Colon (tissue), 2 donors: ENCODE measurements at regions not wholly inside any gene's neighbourhood (a gene's known extent, or its start where the extent isn't known, plus 50 kb on each side); places are given as distances from the start of the nearest gene placed in this dataset.

ENCODE experiments used
- FAIRE-seq: peaks from 2 replicates; lab custom pipeline; 2012; peaks lifted over from hg19 to GRCh38; lab: Jason Lieb, UNC
- donor health status: control.
- donor health status: control.

GRCh38 chr18:37672001-37672400, 106.4 kb upstream of the CELF4 start:
- FAIRE-seq: no peak

DNA sequence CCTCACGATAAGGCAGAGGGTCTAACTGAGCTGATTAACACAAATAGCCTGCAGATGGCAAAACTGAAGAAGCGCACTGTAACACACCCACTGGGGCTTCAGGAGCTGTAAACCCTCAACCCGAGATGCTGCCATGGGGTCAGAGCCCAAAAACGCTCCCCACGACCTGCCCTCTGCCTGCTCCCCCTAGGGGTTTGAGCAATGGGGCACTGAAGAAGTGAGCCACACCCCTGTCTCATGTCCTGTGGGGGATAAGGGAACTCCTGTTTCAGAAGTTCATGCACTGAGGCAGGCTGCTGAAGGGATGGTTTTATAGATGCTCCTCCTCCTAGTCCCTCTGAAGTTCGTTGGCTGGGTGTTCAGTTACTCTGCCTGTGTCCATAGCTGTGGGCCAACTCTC, 105.9 kb upstream of the CELF4 start:
- no peak for FAIRE-seq

DNA sequence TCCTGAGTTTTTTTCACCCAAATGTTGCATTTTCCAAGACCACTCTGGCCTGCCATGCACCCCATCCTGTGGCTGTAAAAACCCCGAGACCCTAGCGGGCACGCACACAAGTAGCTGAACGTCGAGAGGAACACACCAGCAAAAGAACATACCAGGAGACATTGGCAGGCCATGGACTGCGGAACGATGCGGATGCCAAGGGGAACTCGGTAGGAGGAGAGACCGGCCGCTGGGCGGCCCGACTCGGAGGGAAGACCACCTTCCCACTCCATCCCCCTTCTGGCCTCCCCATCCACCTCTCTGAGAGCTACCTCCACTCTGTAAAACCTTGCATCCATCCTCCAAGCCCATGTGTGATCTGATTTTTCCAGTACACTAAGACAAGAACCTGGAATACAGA, 105.5 kb upstream of the CELF4 start:
- FAIRE-seq: no peak

DNA sequence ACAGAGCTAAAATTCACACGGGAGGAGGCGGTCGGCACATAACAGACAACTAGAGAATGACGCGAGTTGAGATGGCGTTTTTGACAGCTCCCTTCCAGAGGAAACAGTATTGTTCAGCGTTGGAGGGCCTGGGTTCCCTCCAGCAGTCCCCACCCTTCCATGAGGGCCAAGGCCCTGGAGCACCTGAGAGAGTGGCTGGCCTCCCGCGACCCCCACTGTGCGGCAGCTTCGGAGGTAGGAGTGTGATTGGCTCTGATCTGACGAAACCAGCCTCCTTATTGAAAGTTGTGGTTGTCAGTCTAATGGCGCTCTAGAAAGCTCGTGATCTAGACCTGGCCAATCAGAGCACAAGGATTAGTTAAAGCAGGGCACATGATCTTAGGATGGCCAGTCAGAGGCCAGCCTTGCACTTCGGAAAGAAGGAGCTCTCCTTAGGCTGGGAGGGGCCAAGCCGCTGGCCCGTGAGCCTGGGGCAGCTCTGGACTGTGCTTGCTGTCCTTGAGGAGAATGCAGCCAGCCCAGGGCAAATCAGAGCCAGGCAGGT, 104.5 kb upstream of the CELF4 start:
- no peak for FAIRE-seq

- FAIRE-seq: no peak
These were observed 103.6 kb upstream of the CELF4 start for GRCh38 chr18:37668971-37669747.

DNA sequence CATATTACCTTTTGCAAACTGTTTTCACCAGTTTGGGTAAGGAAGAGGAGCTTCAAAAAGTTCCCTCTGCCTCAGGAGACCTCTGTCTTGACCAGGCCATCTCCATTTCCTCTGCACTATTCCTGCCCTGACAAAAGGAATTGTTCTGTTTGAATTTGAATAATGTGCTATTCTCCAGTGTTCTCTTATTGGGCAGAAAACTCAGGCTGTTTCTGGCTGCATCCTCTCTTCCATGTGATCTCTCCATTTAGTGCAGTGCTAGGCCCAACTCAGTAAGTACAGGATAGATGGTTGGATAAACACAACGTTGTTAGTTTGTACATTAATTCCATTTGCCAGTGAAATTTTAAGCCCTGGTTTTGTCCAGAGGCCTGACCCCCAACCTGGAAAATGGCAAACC, 102.2 kb upstream of the CELF4 start:
- FAIRE-seq: no peak

DNA sequence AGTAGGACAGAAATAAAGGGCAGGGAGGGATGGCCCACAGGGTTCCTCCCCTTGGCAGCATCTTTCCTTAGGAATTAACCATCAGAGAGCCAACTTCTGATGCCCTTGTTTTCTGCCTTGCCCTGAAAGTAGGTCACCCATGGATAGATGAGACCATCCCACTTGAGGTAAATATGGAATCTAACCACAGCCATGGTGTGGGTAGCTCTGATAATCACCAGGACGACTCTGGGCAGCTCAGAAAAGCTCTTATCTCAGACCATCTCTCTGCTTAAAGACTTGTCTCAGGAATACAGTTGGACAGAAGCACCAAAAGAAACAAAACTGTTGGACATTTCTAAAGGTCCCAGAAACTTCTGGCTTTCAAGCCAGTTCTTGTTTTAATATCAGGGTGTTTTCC, 101.4 kb upstream of the CELF4 start:
- no peak for FAIRE-seq

GRCh38 chr18:37666451-37666850, 100.9 kb upstream of the CELF4 start:
- FAIRE-seq: no peak

DNA sequence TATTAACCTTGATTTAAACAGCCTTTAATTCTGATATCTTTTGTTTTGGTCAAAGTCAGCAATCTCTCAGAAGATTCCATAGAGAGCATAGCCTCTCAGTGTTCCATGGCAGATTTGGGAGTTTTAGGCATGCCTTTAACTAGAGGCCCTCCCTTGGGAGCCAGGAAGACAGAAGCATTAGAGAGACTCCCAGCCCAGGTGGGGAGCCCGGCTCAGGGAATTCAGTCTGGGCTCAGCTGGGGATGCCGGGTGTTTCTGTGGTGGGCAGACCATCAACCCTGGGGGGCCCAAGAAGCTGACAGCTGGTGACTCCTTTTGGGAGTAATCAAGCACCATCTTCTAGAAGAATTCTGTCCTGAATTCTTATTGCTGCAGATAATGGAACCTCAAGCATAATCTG, 99.7 kb upstream of the CELF4 start:
- FAIRE-seq: no peak

GRCh38 chr18:37663446-37663845, 97.8 kb upstream of the CELF4 start:
- FAIRE-seq: no peak

- FAIRE-seq: no peak
These were observed 97.1 kb upstream of the CELF4 start for GRCh38 chr18:37662546-37663339.

DNA sequence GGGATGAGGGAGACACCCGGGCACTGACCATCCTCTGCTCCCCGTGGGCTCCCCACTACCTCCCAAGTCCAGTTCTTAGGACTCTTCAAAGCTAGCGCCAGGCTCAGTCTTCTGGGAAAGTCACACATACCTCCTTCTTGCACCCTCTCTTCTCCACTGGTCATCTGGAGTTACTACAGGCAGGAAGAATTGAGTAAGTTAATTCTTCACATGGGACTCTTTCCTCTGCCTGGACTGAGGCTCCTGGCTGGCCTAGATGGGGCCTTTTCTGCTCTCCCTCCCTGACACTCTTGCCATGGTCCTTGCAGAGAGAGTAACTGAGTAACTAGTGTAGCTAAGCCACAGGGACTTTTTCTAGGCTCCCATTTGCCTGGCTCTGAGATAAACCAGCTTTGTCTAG, 96.5 kb upstream of the CELF4 start:
- FAIRE-seq: no peak

DNA sequence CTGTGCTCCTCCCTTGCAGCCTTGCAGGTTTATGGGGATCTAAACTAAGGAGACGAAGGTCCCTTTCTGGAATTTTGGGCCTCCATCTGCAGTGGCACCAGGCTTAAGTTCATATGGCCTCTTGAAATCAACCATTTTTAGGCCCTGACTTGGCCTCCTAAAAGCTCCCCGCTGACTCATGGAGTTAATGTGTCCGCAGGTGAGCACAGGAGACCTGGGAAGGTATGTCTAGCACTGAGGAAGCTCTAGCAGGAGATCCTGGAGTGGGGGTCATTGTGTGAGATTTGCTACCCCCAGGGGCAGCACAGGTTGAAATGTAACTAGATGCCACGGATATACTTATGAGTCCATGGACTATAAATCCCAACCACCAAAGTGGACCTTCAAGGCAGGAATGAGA, 95.9 kb upstream of the CELF4 start:
- FAIRE-seq: no peak

GRCh38 chr18:37661061-37661460, 95.5 kb upstream of the CELF4 start:
- FAIRE-seq: no peak

GRCh38 chr18:37660658-37661057, 95.1 kb upstream of the CELF4 start:
- FAIRE-seq: no peak

GRCh38 chr18:37659906-37660305, 94.3 kb upstream of the CELF4 start:
- FAIRE-seq: no peak

- FAIRE-seq: no peak
These were observed 93.3 kb upstream of the CELF4 start for GRCh38 chr18:37658894-37659293.

DNA sequence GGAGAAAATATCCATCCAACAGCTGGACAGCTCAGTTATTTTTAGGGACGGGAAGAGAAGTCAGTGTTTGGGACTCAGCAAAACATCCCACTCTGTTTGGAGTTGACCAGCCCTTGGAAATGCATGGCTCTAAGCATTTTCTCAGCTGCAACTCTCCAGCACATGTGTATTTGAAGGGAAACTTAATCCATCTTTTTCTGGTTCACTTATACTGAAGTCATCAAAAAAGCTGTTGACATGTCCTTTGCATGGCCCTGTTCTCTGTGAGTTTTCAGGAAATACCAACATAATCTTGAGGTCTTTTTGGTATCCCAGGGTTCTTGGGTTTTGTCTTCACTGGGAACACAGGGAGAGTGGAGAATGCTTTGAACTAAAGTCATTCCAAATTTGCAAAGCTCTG, 91.9 kb upstream of the CELF4 start:
- no peak for FAIRE-seq

GRCh38 chr18:37654731-37655369, 89.3 kb upstream of the CELF4 start:
- no peak for FAIRE-seq

DNA sequence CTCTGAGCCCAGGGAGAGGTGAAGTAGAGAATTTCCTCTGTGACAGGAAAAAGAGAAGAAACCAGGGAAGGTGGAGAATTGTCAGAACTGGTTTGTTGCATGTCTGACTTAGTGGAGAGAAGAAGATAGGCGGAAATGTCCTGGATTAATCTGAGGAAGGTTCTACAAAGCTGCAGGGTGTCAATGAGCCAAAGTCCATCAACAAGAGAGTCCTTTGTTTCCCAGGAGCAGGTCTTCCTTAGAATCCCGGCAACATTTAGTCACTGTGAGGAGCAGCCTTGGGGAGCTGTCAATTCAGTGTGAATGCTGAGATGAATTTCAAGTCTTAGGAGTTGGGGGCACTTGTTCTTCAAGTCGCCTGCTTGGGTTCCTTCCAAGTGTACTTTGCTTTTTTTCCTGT, 88.4 kb upstream of the CELF4 start:
- FAIRE-seq: no peak

DNA sequence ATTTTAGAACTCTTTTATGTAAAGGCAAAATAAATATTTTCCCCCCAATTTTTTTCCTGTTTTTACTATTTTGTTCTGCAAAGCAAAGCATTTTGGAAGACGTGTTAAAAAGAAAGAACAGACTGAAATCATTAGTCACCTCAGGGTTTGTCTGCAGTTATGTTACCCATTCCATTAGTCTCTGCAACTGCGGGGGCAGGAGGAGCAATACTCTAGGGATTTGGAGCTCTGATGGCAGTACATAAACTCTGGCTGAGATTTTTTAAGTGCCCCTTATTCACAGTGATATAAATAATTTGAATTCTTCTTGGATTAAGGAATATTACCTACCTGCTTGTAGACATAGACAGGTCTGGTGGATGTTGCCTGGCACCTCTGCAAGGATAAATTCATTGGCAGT, 88.0 kb upstream of the CELF4 start:
- FAIRE-seq: no peak

DNA sequence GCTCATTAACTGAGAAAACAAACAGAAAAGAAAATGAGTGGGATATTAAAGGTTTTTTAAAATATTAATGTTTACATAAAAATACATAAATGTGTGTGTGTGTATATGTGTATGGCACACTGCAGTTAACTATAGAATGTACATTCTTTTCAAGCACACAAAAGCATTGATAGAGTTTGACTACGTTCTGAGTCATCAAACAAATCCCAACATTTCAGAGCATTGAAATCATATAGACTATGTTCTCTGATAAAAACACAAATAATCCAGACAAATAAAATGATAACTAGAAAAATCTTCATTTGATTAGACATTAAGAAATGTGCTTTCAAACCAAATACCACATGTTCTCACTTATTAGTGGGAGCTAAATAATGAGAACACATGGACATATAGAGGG, 84.3 kb upstream of the CELF4 start:
- peak; percentile 65 for FAIRE-seq

DNA sequence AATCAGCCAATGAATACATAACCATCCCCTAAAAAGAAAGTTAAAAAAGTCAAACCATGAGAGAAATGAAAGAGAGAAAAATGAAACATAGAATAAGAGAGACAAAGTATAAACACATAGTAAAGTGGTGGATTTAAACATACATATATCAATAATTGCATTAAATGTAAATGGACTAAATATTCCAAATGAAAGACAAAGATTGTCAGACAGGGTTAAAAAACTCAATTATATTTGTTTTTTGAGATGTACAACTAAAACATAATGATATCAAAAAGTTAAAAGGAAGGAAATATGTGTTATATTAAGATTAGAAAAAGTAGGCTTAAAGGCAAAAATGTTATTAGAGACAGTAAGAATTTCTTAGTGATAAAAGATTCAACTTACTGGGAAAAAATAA, 83.8 kb upstream of the CELF4 start:
- FAIRE-seq: no peak
